ENCODE measurements at regions not wholly inside any gene's neighbourhood (a gene's known extent, or its start where the extent isn't known, plus 50 kb on each side); places are given as distances from the start of the nearest gene placed in this dataset.

DNA sequence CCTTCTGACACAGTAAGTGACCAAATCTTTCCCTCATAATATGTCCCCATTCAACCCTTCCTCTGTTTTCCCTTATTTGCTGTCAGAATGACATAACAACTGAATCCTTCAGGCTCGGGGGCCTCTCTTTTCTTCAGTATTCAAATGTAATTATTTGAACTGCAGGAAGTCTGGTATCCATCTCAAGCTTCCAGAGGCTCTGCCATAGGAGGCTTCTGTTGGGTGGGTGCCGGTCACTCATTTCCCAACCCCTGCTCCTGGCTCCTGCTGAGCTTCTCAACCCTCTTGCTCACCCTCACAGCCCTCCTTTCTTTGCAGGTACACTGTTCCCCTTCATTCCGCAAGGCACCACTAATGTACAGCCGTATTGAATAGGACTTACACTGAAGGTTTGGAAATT lies 151.8 kb upstream of the MAP3K1 start:
- no peak for TF ChIP-seq SRSF7 (optimal IDR thresholded peaks at IDR 0.05; ENCODE audit: low read depth, low read length)
- TF ChIP-seq, protein P1, sequence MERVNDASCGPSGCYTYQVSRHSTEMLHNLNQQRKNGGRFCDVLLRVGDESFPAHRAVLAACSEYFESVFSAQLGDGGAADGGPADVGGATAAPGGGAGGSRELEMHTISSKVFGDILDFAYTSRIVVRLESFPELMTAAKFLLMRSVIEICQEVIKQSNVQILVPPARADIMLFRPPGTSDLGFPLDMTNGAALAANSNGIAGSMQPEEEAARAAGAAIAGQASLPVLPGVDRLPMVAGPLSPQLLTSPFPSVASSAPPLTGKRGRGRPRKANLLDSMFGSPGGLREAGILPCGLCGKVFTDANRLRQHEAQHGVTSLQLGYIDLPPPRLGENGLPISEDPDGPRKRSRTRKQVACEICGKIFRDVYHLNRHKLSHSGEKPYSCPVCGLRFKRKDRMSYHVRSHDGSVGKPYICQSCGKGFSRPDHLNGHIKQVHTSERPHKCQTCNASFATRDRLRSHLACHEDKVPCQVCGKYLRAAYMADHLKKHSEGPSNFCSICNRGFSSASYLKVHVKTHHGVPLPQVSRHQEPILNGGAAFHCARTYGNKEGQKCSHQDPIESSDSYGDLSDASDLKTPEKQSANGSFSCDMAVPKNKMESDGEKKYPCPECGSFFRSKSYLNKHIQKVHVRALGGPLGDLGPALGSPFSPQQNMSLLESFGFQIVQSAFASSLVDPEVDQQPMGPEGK (CRISPR knock-in tag; IDR thresholded peaks at IDR 0.05; ENCODE audit: borderline replicate concordance): no peak
- TF ChIP-seq SP2 (IDR thresholded peaks at IDR 0.05; ENCODE audit: extremely low read depth, low read depth, low read length, poor library complexity, severe bottlenecking): no peak
- no peak for TF ChIP-seq BACH1 (tag; IDR thresholded peaks at IDR 0.05)
- TF ChIP-seq LARP7 (IDR thresholded peaks at IDR 0.05): no peak

Measured in K562 (cell line).